Gastrocnemius medialis (tissue), 4 donors: ENCODE measurements at regions not wholly inside any gene's neighbourhood (a gene's known extent, or its start where the extent isn't known, plus 50 kb on each side); places are given as distances from the start of the nearest gene placed in this dataset.

Source experiments
- ATAC-seq, 2 donors: fragments of 150-250 bp; one replicate each; pipeline ENCODE4 v1.9.1; 2016
- DNase-seq, 2 donors: peaks; one replicate each; pipeline ENCODE4 v3.0.0-alpha.2; 2019
- H3K27ac ChIP-seq, 4 donors: fragments of 200-600 bp; sonication (generic); 1 replicate in 1 of 4; 2 replicates in 3 of 4; pipeline ENCODE4 v1.5.1; 2016 to 2018; ENCODE audit warnings: mild to moderate bottlenecking in 2 of 4, moderate library complexity in 1 of 4
- H3K27me3 ChIP-seq, 3 donors: fragments of 200-600 bp; sonication (generic) in 2 of 3; 1 replicate in 1 of 3; 2 replicates in 2 of 3; pipeline versions ENCODE4 v1.5.1 to v1.6.0; 2016 to 2019; ENCODE audit warnings: mild to moderate bottlenecking in 1 of 3, moderate library complexity in 1 of 3
- H3K36me3 ChIP-seq, 2 donors: fragments of 200-600 bp; sonication (generic) in 1 of 2; one replicate each; pipeline ENCODE4 v1.5.1; 2017 to 2018
- H3K4me1 ChIP-seq, 2 donors: fragments of 200-600 bp; sonication (generic) in 1 of 2; one replicate each; pipeline ENCODE4 v1.5.1; 2016 to 2017; ENCODE audit warnings: mild to moderate bottlenecking in 2 of 2
- H3K4me3 ChIP-seq, 4 donors: fragments of 200-600 bp; sonication (generic) in 3 of 4; 1 replicate in 1 of 4; 2 replicates in 3 of 4; pipeline ENCODE4 v1.5.1; 2016 to 2019; ENCODE audit warnings: mild to moderate bottlenecking in 2 of 4
- H3K9me3 ChIP-seq, 3 donors: fragments of 200-600 bp; sonication (generic) in 2 of 3; 1 replicate in 1 of 3; 2 replicates in 2 of 3; pipeline ENCODE4 v1.5.1; 2016 to 2019
- CTCF ChIP-seq, 5 experiments: fragments of 450-650 bp in 3 of 5; fragments of 200-600 bp in 2 of 5; sonication (generic) in 2 of 5; IDR thresholded peaks in 4 of 5; conservative IDR thresholded peaks in 1 of 5; 1 replicate in 4 of 5; 2 replicates in 1 of 5; pipeline ENCODE4 v1.5.1; 2016 to 2019; ENCODE audit warnings: antibody characterized with exemption in 5 of 5, mild to moderate bottlenecking in 3 of 5, moderate library complexity in 3 of 5
- POLR2A ChIP-seq, 2 donors: fragments of 450-650 bp; IDR thresholded peaks; one replicate each; pipeline ENCODE4 v1.6.1; 2017; ENCODE audit warnings: antibody characterized with exemption in 2 of 2, mild to moderate bottlenecking in 2 of 2, moderate library complexity in 2 of 2
- in situ Hi-C, 4 donors: fragments of 200-750 bp; cut with MboI; loops; one replicate each; pipeline versions ENCODE4 v1.15.0 to v1.8.0; 2017; ENCODE audit warnings: low sequenced_read_pairs in 4 of 4
- intact Hi-C: fragments of 100-400 bp; cut with DNase I; formaldehyde crosslinking; loops from one replicate; pipeline ENCODE4 v1.15.1; 2023; ENCODE audit warnings: low total_unique reads

- in situ Hi-C loops, result loop anchor here in 3 of 4 donors (25.0 kb wide), 2 partner anchors 413 to 963 kb away; partner anchors contain the start of gene BTG1 (in 2 of the 3)
- intact Hi-C loops, result loop anchor here (10.0 kb wide), 1 partner anchor 116 kb away; no protein-coding TSS in a partner anchor
- H3K27ac ChIP-seq, result no peak overlapping the region
Observed at GRCh38 chr12:92550661-92551060, 152.1 kb upstream of the PLEKHG7 start.

GRCh38 chr12:92550254-92550653 lies 152.5 kb upstream of the PLEKHG7 start:
- Histone ChIP-seq H3K4me1 (peaks cover 3 to 20% of the 10 kb centered on the region in 2 donors), H3K4me3 (no peak overlapping the region), H3K27ac (no peak overlapping the region), H3K9me3 (no peaks in the 10 kb centered on the region), H3K27me3 (no peaks in the 10 kb centered on the region), H3K36me3 (no peaks in the 10 kb centered on the region)
- ATAC-seq, result no peak
- in situ Hi-C loops (loop anchor here in 3 of 4 donors (25.0 kb wide), 2 partner anchors 413 to 963 kb away; partner anchors contain the start of gene BTG1 (in 2 of the 3)), intact Hi-C loops (loop anchor here (10.0 kb wide), 1 partner anchor 115 kb away; no protein-coding TSS in a partner anchor)
- no peak for TF ChIP-seq CTCF (IDR thresholded peaks at IDR 0.05 in 4 of 5, conservative IDR thresholded peaks at IDR 0.05 in 1 of 5)
- no peak for TF ChIP-seq POLR2A (IDR thresholded peaks at IDR 0.05)
- no peak for DNase-seq

More at GRCh38 chr12:92550661-92551060, 152.1 kb upstream of the PLEKHG7 start:
- H3K36me3 ChIP-seq, result no peaks in the 10 kb centered on the region
- no peak for ATAC-seq
- no peak overlapping the region for H3K4me3 ChIP-seq
- H3K4me1 ChIP-seq, result peaks cover 3 to 20% of the 10 kb centered on the region in 2 donors
- no peaks in the 10 kb centered on the region for H3K9me3 ChIP-seq
- DNase-seq, result no peak
- H3K27me3 ChIP-seq, result no peaks in the 10 kb centered on the region
- TF ChIP-seq POLR2A (IDR thresholded peaks at IDR 0.05) (no peak), CTCF (IDR thresholded peaks at IDR 0.05 in 4 of 5, conservative IDR thresholded peaks at IDR 0.05 in 1 of 5) (no peak)

DNA sequence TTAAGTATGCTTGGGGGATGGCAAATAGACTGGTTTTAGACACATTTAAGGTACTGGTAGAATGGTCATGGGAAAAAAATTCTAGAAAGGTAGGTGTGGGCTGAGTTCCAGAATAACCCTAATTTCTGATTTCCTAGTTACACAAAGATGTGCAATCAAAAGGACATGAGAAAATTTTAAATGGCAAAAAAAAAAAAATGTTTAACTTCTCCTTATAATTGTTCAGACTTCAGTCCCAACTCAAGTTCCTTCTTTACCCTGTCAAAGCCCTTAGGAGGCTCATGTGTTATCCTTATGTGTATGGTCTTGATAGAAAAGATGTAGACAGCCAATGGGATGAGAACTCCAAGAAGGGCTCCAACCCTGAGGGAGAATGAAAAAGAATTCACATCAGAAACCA lies 153.3 kb upstream of the PLEKHG7 start:
- ATAC-seq (no peak), DNase-seq (no peak)
- Histone ChIP-seq H3K27ac (no peak overlapping the region), H3K4me1 (peaks cover under 1 to 14% of the 10 kb centered on the region in 2 donors), H3K4me3 (no peak overlapping the region), H3K27me3 (no peaks in the 10 kb centered on the region), H3K36me3 (no peaks in the 10 kb centered on the region), H3K9me3 (no peaks in the 10 kb centered on the region)
- TF ChIP-seq CTCF (IDR thresholded peaks at IDR 0.05 in 4 of 5, conservative IDR thresholded peaks at IDR 0.05 in 1 of 5), result no peak
- TF ChIP-seq POLR2A (IDR thresholded peaks at IDR 0.05), result no peak
- in situ Hi-C loops, result no loop called here
- intact Hi-C loops, result no loop called here

- no peak for TF ChIP-seq CTCF (IDR thresholded peaks at IDR 0.05 in 4 of 5, conservative IDR thresholded peaks at IDR 0.05 in 1 of 5)
- TF ChIP-seq POLR2A (IDR thresholded peaks at IDR 0.05), result no peak
- no peak for ATAC-seq
- intact Hi-C loops (no loop called here), in situ Hi-C loops (no loop called here)
- no peaks in the 10 kb centered on the region for H3K27me3 ChIP-seq
- DNase-seq, result no peak
- H3K36me3 ChIP-seq, result no peaks in the 10 kb centered on the region
- no peak overlapping the region for H3K4me3 ChIP-seq
- H3K9me3 ChIP-seq, result no peaks in the 10 kb centered on the region
- no peak overlapping the region for H3K27ac ChIP-seq
- peaks cover 0 to 9% of the 10 kb centered on the region in 2 donors for H3K4me1 ChIP-seq
Observed at GRCh38 chr12:92547906-92548305, 154.9 kb upstream of the PLEKHG7 start.

GRCh38 chr12:92547420-92547819 lies 155.4 kb upstream of the PLEKHG7 start:
- in situ Hi-C loops (no loop called here), intact Hi-C loops (no loop called here)
- Histone ChIP-seq H3K27me3 (no peaks in the 10 kb centered on the region), H3K9me3 (no peaks in the 10 kb centered on the region), H3K4me3 (no peak overlapping the region), H3K36me3 (no peaks in the 10 kb centered on the region), H3K27ac (no peak overlapping the region), H3K4me1 (peaks cover 0 to 5% of the 10 kb centered on the region in 2 donors)
- ATAC-seq, result no peak
- no peak for TF ChIP-seq POLR2A (IDR thresholded peaks at IDR 0.05)
- no peak for TF ChIP-seq CTCF (IDR thresholded peaks at IDR 0.05 in 4 of 5, conservative IDR thresholded peaks at IDR 0.05 in 1 of 5)
- DNase-seq, result no peak
